HCT116 (cell line): ENCODE measurements at regions not wholly inside any gene's neighbourhood (a gene's known extent, or its start where the extent isn't known, plus 50 kb on each side); places are given as distances from the start of the nearest gene placed in this dataset.

Experiments
- ATAC-seq: fragments of 200-7000 bp; cut with Tn5 transposase; 2 replicates; pipeline ENCODE4 v1.9.1; 2020; ENCODE audit warnings: mild to moderate bottlenecking, moderate library complexity
- BruUV-seq: library from RNA; stranded (reverse); fragments of 400-500 nt; replicated peaks from 2 replicates; lab custom pipeline; 2021; lab: Mats Ljungman, UMichigan
- CTCF ChIA-PET: fragments of 300-600 bp; sonication (Branson Sonifier 250); formaldehyde crosslinking; loops from one replicate; lab custom pipeline; 2021; ENCODE audit warnings: antibody characterized with exemption; lab: Charles Lee
- POLR2A ChIA-PET: fragments of 300-600, 350-600 bp; sonication (Branson Sonifier 250); formaldehyde crosslinking; loops from one replicate; lab custom pipeline; 2021; ENCODE audit warnings: antibody characterized with exemption; lab: Charles Lee
- RAD21 ChIA-PET, 2 experiments: fragments of 300-600 bp; sonication (Branson Sonifier 250); formaldehyde crosslinking; loops; one replicate each; lab custom pipeline; 2023; ENCODE audit warnings: low total read pairs in 2 of 2; ENCODE audit not compliant: uncharacterized antibody in 2 of 2, unreplicated experiment in 2 of 2, low non-redundant PET in 1 of 2; lab: Charles Lee
- DNase-seq: peaks from one replicate; pipeline ENCODE4 v3.0.0-alpha.2; 2010; ENCODE audit warnings: low read depth, low spot score
- H2AFZ ChIP-seq: fragments of 200-600 bp; shearing (Covaris generic), sonication (generic); 2 replicates; pipeline ENCODE4 v1.6.1; 2017; ENCODE audit warnings: low read depth, mixed run types, mixed read lengths, antibody characterized with exemption, low read length; ENCODE audit not compliant: poor library complexity, severe bottlenecking
- H3K27ac ChIP-seq: 2 replicates; pipeline ENCODE4 v1.5.1; 2012; ENCODE audit warnings: low read depth, low read length
- H3K27me3 ChIP-seq: fragments of 200-600 bp; sonication (generic); 2 replicates; pipeline ENCODE4 v1.6.1; 2016; ENCODE audit warnings: mixed run types, low read length, mixed read lengths; ENCODE audit not compliant: insufficient read depth
- H3K36me3 ChIP-seq, 2 experiments: fragments of 200-500 bp in 1 of 2; fragments of 200-600 bp in 1 of 2; sonication (Bioruptor generic) in 1 of 2; sonication (generic) in 1 of 2; 2 replicates each; pipeline versions ENCODE4 v1.5.1 to v1.6.1; 2014 to 2016; ENCODE audit warnings: low read length in 2 of 2, inconsistent platforms in 1 of 2, mixed read lengths in 1 of 2, mixed run types in 1 of 2; ENCODE audit not compliant: insufficient read depth in 2 of 2, control insufficient read depth in 1 of 2
- H3K4me1 ChIP-seq, 2 experiments: fragments of 200-600 bp in 1 of 2; sonication (generic) in 1 of 2; 2 replicates each; pipeline versions ENCODE4 v1.5.1 to v1.6.1; 2012 to 2017; ENCODE audit warnings: low read length in 2 of 2, inconsistent platforms in 1 of 2, mild to moderate bottlenecking in 1 of 2, mixed read lengths in 1 of 2, mixed run types in 1 of 2, moderate library complexity in 1 of 2; ENCODE audit not compliant: insufficient read depth in 2 of 2, control insufficient read depth in 1 of 2
- H3K4me2 ChIP-seq: fragments of 200-600 bp; sonication (generic); 2 replicates; pipeline ENCODE4 v1.6.1; 2017; ENCODE audit warnings: mixed run types, low read length, mixed read lengths
- H3K4me3 ChIP-seq, 2 experiments: fragments of 200-600 bp in 1 of 2; sonication (generic) in 1 of 2; replicated peaks in 1 of 2; 2 replicates each; pipeline ENCODE4 v1.5.1; 2011 to 2016; ENCODE audit warnings: low read length in 2 of 2, control low read depth in 1 of 2, low read depth in 1 of 2, mild to moderate bottlenecking in 1 of 2, mixed read lengths in 1 of 2, mixed run types in 1 of 2
- H3K79me2 ChIP-seq: fragments of 200-600 bp; sonication (generic); 2 replicates; pipeline ENCODE4 v1.6.1; 2017; ENCODE audit warnings: mild to moderate bottlenecking, mixed run types, low read length, moderate library complexity, mixed read lengths; ENCODE audit not compliant: insufficient read depth
- H3K9ac ChIP-seq: fragments of 200-600 bp; sonication (generic); 2 replicates; pipeline ENCODE4 v1.6.1; 2016; ENCODE audit warnings: low read length, mixed read lengths
- H3K9me2 ChIP-seq: fragments of 200-600 bp; sonication (generic), shearing (Covaris generic); 2 replicates; pipeline ENCODE4 v1.6.1; 2017; ENCODE audit warnings: mixed run types, mild to moderate bottlenecking, moderate library complexity; ENCODE audit not compliant: insufficient read depth
- H3K9me3 ChIP-seq, 2 experiments: fragments of 200-500 bp in 1 of 2; fragments of 200-600 bp in 1 of 2; sonication (Bioruptor generic) in 1 of 2; sonication (generic) in 1 of 2; 2 replicates each; pipeline ENCODE4 v1.6.1; 2014 to 2017; ENCODE audit warnings: low read length in 2 of 2, mixed read lengths in 2 of 2, inconsistent platforms in 1 of 2, low read depth in 1 of 2, mild to moderate bottlenecking in 1 of 2, mixed run types in 1 of 2, moderate library complexity in 1 of 2; ENCODE audit not compliant: control insufficient read depth in 1 of 2, insufficient read depth in 1 of 2
- H4K20me1 ChIP-seq: fragments of 200-600 bp; sonication (generic), shearing (Covaris generic); 2 replicates; pipeline ENCODE4 v1.6.1; 2017; ENCODE audit warnings: mixed run types, mild to moderate bottlenecking, moderate library complexity; ENCODE audit not compliant: insufficient read depth
- EGR1 ChIP-seq: IDR thresholded peaks from 2 replicates; pipeline ENCODE4 v1.6.1; 2012; ENCODE audit warnings: low read depth
- ELF1 ChIP-seq: IDR thresholded peaks from 2 replicates; pipeline ENCODE4 v1.6.1; 2012; ENCODE audit warnings: low read depth, borderline replicate concordance
- EZH2 ChIP-seq: fragments of 200-600 bp; sonication (generic); IDR thresholded peaks from 2 replicates; pipeline ENCODE4 v1.6.1; 2017; ENCODE audit warnings: antibody characterized with exemption, mixed run types
- EZH2phosphoT487 ChIP-seq: fragments of 200-600 bp; IDR thresholded peaks from 2 replicates; pipeline ENCODE4 v1.6.1; 2018; ENCODE audit warnings: antibody characterized with exemption, borderline replicate concordance
- JUND ChIP-seq: IDR thresholded peaks from 2 replicates; pipeline ENCODE4 v1.6.1; 2012
- MAX ChIP-seq: IDR thresholded peaks from 2 replicates; pipeline ENCODE4 v1.6.1; 2012
- SP1 ChIP-seq: IDR thresholded peaks from 2 replicates; pipeline ENCODE4 v1.6.1; 2012; ENCODE audit warnings: low read depth
- SRF ChIP-seq: IDR thresholded peaks from 2 replicates; pipeline ENCODE4 v1.6.1; 2012; ENCODE audit warnings: low read depth
- TCF7L2 ChIP-seq: IDR thresholded peaks from 2 replicates; pipeline ENCODE4 v1.7.0; 2011; ENCODE audit warnings: borderline replicate concordance, inconsistent platforms; ENCODE audit not compliant: insufficient read depth, insufficient read length; ENCODE audit errors: extremely low read depth
- YY1 ChIP-seq: IDR thresholded peaks from 2 replicates; pipeline ENCODE4 v1.6.1; 2011; ENCODE audit warnings: low read length, low read depth, moderate library complexity, mild to moderate bottlenecking; ENCODE audit not compliant: insufficient replicate concordance; ENCODE audit errors: extremely low read depth
- ZFX ChIP-seq: fragments of 450-650 bp; IDR thresholded peaks from 2 replicates; pipeline ENCODE4 v1.6.1; 2017
- ZNF274 ChIP-seq: fragments of 200-500 bp; sonication (Bioruptor generic); IDR thresholded peaks from 2 replicates; pipeline ENCODE4 v1.6.1; 2014; ENCODE audit warnings: mild to moderate bottlenecking, low read depth, low read length, inconsistent platforms
- intact Hi-C: fragments of 100-400 bp; cut with micrococcal nuclease; formaldehyde crosslinking; loops from 2 replicates; pipeline ENCODE4 v1.10.0; 2022
- TF ChIP-seq, protein P1 (sequence below): IDR thresholded peaks from 2 replicates; pipeline ENCODE4 v1.6.1; 2011; ENCODE audit warnings: mild to moderate bottlenecking, low read length, moderate library complexity; ENCODE audit not compliant: insufficient replicate concordance; ENCODE audit errors: extremely low read depth
- TF ChIP-seq, protein P2 (sequence below): IDR thresholded peaks from 2 replicates; pipeline ENCODE4 v1.6.1; 2012

GRCh38 chr4:79182209-79182608, 143.7 kb downstream of the NAA11 start:
- peaks cover 17% of the 10 kb centered on the region for H3K27me3 ChIP-seq
- no peaks in the 10 kb centered on the region for H3K36me3 ChIP-seq
- no peaks in the 10 kb centered on the region for H3K9me2 ChIP-seq
- no peaks in the 10 kb centered on the region for H3K9me3 ChIP-seq
- no peak overlapping the region for H3K27ac ChIP-seq
- H3K4me3 ChIP-seq, result no peak overlapping the region
- H3K9ac ChIP-seq, result no peak overlapping the region
- POLR2A ChIA-PET, result no interaction called here
- TF ChIP-seq ZNF274, result no peak
- no peak for TF ChIP-seq SP1
- no peak for TF ChIP-seq SRF
- TF ChIP-seq ZFX, result no peak
- TF ChIP-seq TCF7L2, result no peak
- no peak for TF ChIP-seq EZH2
- TF ChIP-seq MAX, result no peak
- TF ChIP-seq, protein P1, sequence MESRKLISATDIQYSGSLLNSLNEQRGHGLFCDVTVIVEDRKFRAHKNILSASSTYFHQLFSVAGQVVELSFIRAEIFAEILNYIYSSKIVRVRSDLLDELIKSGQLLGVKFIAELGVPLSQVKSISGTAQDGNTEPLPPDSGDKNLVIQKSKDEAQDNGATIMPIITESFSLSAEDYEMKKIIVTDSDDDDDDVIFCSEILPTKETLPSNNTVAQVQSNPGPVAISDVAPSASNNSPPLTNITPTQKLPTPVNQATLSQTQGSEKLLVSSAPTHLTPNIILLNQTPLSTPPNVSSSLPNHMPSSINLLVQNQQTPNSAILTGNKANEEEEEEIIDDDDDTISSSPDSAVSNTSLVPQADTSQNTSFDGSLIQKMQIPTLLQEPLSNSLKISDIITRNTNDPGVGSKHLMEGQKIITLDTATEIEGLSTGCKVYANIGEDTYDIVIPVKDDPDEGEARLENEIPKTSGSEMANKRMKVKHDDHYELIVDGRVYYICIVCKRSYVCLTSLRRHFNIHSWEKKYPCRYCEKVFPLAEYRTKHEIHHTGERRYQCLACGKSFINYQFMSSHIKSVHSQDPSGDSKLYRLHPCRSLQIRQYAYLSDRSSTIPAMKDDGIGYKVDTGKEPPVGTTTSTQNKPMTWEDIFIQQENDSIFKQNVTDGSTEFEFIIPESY, result no peak
- TF ChIP-seq ELF1, result no peak
- TF ChIP-seq, protein P2, sequence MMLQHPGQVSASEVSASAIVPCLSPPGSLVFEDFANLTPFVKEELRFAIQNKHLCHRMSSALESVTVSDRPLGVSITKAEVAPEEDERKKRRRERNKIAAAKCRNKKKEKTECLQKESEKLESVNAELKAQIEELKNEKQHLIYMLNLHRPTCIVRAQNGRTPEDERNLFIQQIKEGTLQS, result no peak
- no peak for TF ChIP-seq JUND
- no peak for TF ChIP-seq YY1
- TF ChIP-seq EGR1, result no peak
- TF ChIP-seq EZH2phosphoT487, result no peak
- H3K79me2 ChIP-seq, result no peaks in the 10 kb centered on the region
- ATAC-seq (no peak), DNase-seq (no peak)
- intact Hi-C loops, result no loop called here
- CTCF ChIA-PET, result no interaction called here
- H3K4me2 ChIP-seq, result no peak overlapping the region
- RAD21 ChIA-PET, result no interaction called here
- H2AFZ ChIP-seq, result no peak overlapping the region
- H3K4me1 ChIP-seq, result no peaks in the 10 kb centered on the region
- BruUV-seq, result no TSS peak
- no peaks in the 10 kb centered on the region for H4K20me1 ChIP-seq
